H1 (cell line): ENCODE measurements at regions not wholly inside any gene's neighbourhood (a gene's known extent, or its start where the extent isn't known, plus 50 kb on each side); places are given as distances from the start of the nearest gene placed in this dataset.

ENCODE experiments used
- CBX8 ChIP-seq: fragments of 300-800, 300-1000 bp; sonication (generic); IDR thresholded peaks from 2 replicates; pipeline ENCODE4 v1.7.1; 2016; ENCODE audit warnings: low read depth, low read length, borderline replicate concordance
- SIN3A ChIP-seq, 2 experiments: IDR thresholded peaks in 1 of 2; conservative IDR thresholded peaks in 1 of 2; 2 replicates each; pipeline ENCODE4 v1.6.1; 2011 to 2012; ENCODE audit warnings: low read length in 2 of 2, improper control_type of control experiment in 1 of 2, low read depth in 1 of 2, mild to moderate bottlenecking in 1 of 2
- USF2 ChIP-seq: IDR thresholded peaks from 2 replicates; pipeline ENCODE4 v1.6.1; 2011; ENCODE audit warnings: low read length, improper control_type of control experiment
- TF ChIP-seq, protein P1 (sequence below): IDR thresholded peaks from 2 replicates; pipeline ENCODE4 v1.6.1; 2011; ENCODE audit warnings: low read depth, mild to moderate bottlenecking, low read length; ENCODE audit not compliant: insufficient read depth

DNA sequence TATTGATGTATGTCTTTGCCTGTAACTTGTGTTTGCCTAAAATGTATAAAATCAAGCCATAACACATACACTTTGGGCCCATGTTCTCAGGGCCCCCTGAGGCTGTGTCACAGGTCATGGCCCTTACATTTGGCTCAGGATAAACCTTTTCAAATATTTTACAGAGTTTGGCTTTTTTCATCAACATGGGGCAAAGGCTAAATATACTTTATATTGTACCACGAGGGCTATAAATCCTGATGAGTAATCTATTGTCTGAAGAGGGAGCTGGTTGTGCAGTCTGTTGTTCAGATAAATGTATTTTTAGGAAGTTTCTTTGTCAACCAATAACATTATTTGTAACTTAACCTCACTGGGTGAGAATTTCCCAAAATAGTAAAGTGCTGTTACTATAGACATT, 404.6 kb upstream of the DDI1 start (continued):
- no peak for TF ChIP-seq USF2
- TF ChIP-seq CBX8: no peak
- TF ChIP-seq, protein P1, sequence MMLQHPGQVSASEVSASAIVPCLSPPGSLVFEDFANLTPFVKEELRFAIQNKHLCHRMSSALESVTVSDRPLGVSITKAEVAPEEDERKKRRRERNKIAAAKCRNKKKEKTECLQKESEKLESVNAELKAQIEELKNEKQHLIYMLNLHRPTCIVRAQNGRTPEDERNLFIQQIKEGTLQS: no peak
- TF ChIP-seq SIN3A (conservative IDR thresholded peaks at IDR 0.05 in 1 of 2, IDR thresholded peaks at IDR 0.05 in 1 of 2; ENCODE audit: low read depth in 1 of 2, low read length in 2 of 2): no peak
